Dendritic cell treated with granulocyte-macrophage colony-stimulating factor and Interleukin-4, amounts not matched to agents 40 ng/mL and 50 ng/mL, for 4 days (primary cell): ENCODE measurements at regions not wholly inside any gene's neighbourhood (a gene's known extent, or its start where the extent isn't known, plus 50 kb on each side); places are given as distances from the start of the nearest gene placed in this dataset.

ENCODE experiments used
- H3K27ac Mint-ChIP-seq: one replicate; pipeline ENCODE4 v1.8.0; 2022; ENCODE audit warnings: mild to moderate bottlenecking, mixed read lengths
- H3K27me3 Mint-ChIP-seq: one replicate; pipeline ENCODE4 v1.8.0; 2022; ENCODE audit warnings: mild to moderate bottlenecking, mixed read lengths
- H3K36me3 Mint-ChIP-seq: one replicate; pipeline ENCODE4 v1.8.0; 2022; ENCODE audit warnings: low read depth, mixed read lengths
- H3K4me1 Mint-ChIP-seq: one replicate; pipeline ENCODE4 v1.8.0; 2022; ENCODE audit warnings: low read depth, mixed read lengths
- H3K4me3 Mint-ChIP-seq: one replicate; pipeline ENCODE4 v1.8.0; 2022; ENCODE audit warnings: mild to moderate bottlenecking, moderate library complexity, mixed read lengths
- H3K9me3 Mint-ChIP-seq: one replicate; pipeline ENCODE4 v1.8.0; 2022; ENCODE audit warnings: mixed read lengths
- intact Hi-C: fragments of 100-400 bp; cut with micrococcal nuclease; formaldehyde crosslinking; loops from one replicate; pipeline ENCODE4 v1.15.0; 2022

- no peaks in the 10 kb centered on the region for H3K9me3 Mint-ChIP-seq
- no peaks in the 10 kb centered on the region for H3K27me3 Mint-ChIP-seq
- H3K4me3 Mint-ChIP-seq = no peak overlapping the region
- H3K27ac Mint-ChIP-seq = no peak overlapping the region
- intact Hi-C loops = no loop called here
- H3K36me3 Mint-ChIP-seq = no peaks in the 10 kb centered on the region
- H3K4me1 Mint-ChIP-seq = peaks cover 35% of the 10 kb centered on the region
These were observed 229.2 kb downstream of the PRL start for GRCh38 chr6:22067671-22068070.

- Mint-ChIP-seq H3K4me1 (peaks cover 33% of the 10 kb centered on the region), H3K27ac (no peak overlapping the region), H3K4me3 (no peak overlapping the region), H3K27me3 (no peaks in the 10 kb centered on the region), H3K36me3 (no peaks in the 10 kb centered on the region), H3K9me3 (no peaks in the 10 kb centered on the region)
- intact Hi-C loops = no loop called here
These were observed 228.1 kb downstream of the PRL start for GRCh38 chr6:22068561-22069305.

GRCh38 chr6:22069306-22069800, 227.5 kb downstream of the PRL start:
- Mint-ChIP-seq H3K9me3 (no peaks in the 10 kb centered on the region), H3K4me1 (peaks cover 39% of the 10 kb centered on the region), H3K4me3 (no peak overlapping the region), H3K27me3 (no peaks in the 10 kb centered on the region), H3K27ac (no peak overlapping the region), H3K36me3 (no peaks in the 10 kb centered on the region)
- intact Hi-C loops = no loop called here

- no peak overlapping the region for H3K4me3 Mint-ChIP-seq
- H3K4me1 Mint-ChIP-seq = peaks cover 40% of the 10 kb centered on the region
- no peaks in the 10 kb centered on the region for H3K9me3 Mint-ChIP-seq
- no peak overlapping the region for H3K27ac Mint-ChIP-seq
- intact Hi-C loops = no loop called here
- no peaks in the 10 kb centered on the region for H3K27me3 Mint-ChIP-seq
- no peaks in the 10 kb centered on the region for H3K36me3 Mint-ChIP-seq
These were observed 225.4 kb downstream of the PRL start for GRCh38 chr6:22071270-22072041.

GRCh38 chr6:22072949-22073348, 223.9 kb downstream of the PRL start:
- Mint-ChIP-seq H3K27ac (no peak overlapping the region), H3K36me3 (no peaks in the 10 kb centered on the region), H3K27me3 (no peaks in the 10 kb centered on the region), H3K4me1 (peaks cover 34% of the 10 kb centered on the region), H3K4me3 (no peak overlapping the region), H3K9me3 (no peaks in the 10 kb centered on the region)
- intact Hi-C loops = no loop called here

- Mint-ChIP-seq H3K4me3 (no peak overlapping the region), H3K4me1 (peaks cover 34% of the 10 kb centered on the region), H3K9me3 (no peaks in the 10 kb centered on the region), H3K27me3 (no peaks in the 10 kb centered on the region), H3K36me3 (no peaks in the 10 kb centered on the region), H3K27ac (no peak overlapping the region)
- intact Hi-C loops = no loop called here
These were observed 223.2 kb downstream of the PRL start for GRCh38 chr6:22073516-22074198.

- intact Hi-C loops = no loop called here
- Mint-ChIP-seq H3K9me3 (no peaks in the 10 kb centered on the region), H3K27me3 (no peaks in the 10 kb centered on the region), H3K4me3 (no peak overlapping the region), H3K36me3 (no peaks in the 10 kb centered on the region), H3K4me1 (peaks cover 12% of the 10 kb centered on the region), H3K27ac (no peak overlapping the region)
These were observed 218.5 kb downstream of the PRL start for GRCh38 chr6:22078288-22078687.

- no peaks in the 10 kb centered on the region for H3K9me3 Mint-ChIP-seq
These were observed 217.9 kb downstream of the PRL start for GRCh38 chr6:22078802-22079545.

GRCh38 chr6:22079783-22080182, 217.1 kb downstream of the PRL start:
- Mint-ChIP-seq H3K27me3 (no peaks in the 10 kb centered on the region), H3K36me3 (no peaks in the 10 kb centered on the region), H3K4me3 (no peak overlapping the region), H3K9me3 (no peaks in the 10 kb centered on the region), H3K4me1 (no peaks in the 10 kb centered on the region), H3K27ac (no peak overlapping the region)
- intact Hi-C loops = no loop called here

More at GRCh38 chr6:22078802-22079545, 217.9 kb downstream of the PRL start:
- H3K27me3 Mint-ChIP-seq = no peaks in the 10 kb centered on the region
- no peaks in the 10 kb centered on the region for H3K36me3 Mint-ChIP-seq
- H3K27ac Mint-ChIP-seq = no peak overlapping the region
- H3K4me1 Mint-ChIP-seq = peaks cover 5% of the 10 kb centered on the region
- no peak overlapping the region for H3K4me3 Mint-ChIP-seq
- intact Hi-C loops = no loop called here

- intact Hi-C loops = no loop called here
- Mint-ChIP-seq H3K9me3 (no peaks in the 10 kb centered on the region), H3K36me3 (no peaks in the 10 kb centered on the region), H3K4me3 (no peak overlapping the region), H3K27me3 (no peaks in the 10 kb centered on the region), H3K4me1 (no peaks in the 10 kb centered on the region), H3K27ac (no peak overlapping the region)
These were observed 215.1 kb downstream of the PRL start for GRCh38 chr6:22081709-22082108.

GRCh38 chr6:22082218-22082617, 214.6 kb downstream of the PRL start:
- H3K27me3 Mint-ChIP-seq = no peaks in the 10 kb centered on the region
- H3K4me1 Mint-ChIP-seq = no peaks in the 10 kb centered on the region
- H3K4me3 Mint-ChIP-seq = no peak overlapping the region
- no peak overlapping the region for H3K27ac Mint-ChIP-seq
- H3K36me3 Mint-ChIP-seq = no peaks in the 10 kb centered on the region
- intact Hi-C loops = no loop called here
- H3K9me3 Mint-ChIP-seq = no peaks in the 10 kb centered on the region

GRCh38 chr6:22083119-22083518, 213.7 kb downstream of the PRL start:
- Mint-ChIP-seq H3K4me1 (peaks cover 8% of the 10 kb centered on the region), H3K36me3 (no peaks in the 10 kb centered on the region)
- intact Hi-C loops = no loop called here

GRCh38 chr6:22087960-22088706, 208.7 kb downstream of the PRL start:
- Mint-ChIP-seq H3K27ac (no peak overlapping the region), H3K36me3 (no peaks in the 10 kb centered on the region), H3K4me3 (no peak overlapping the region), H3K9me3 (no peaks in the 10 kb centered on the region), H3K4me1 (peaks cover 11% of the 10 kb centered on the region), H3K27me3 (no peaks in the 10 kb centered on the region)
- intact Hi-C loops = no loop called here

More at GRCh38 chr6:22083119-22083518, 213.7 kb downstream of the PRL start:
- Mint-ChIP-seq H3K27me3 (no peaks in the 10 kb centered on the region), H3K27ac (no peak overlapping the region), H3K4me3 (no peak overlapping the region), H3K9me3 (no peaks in the 10 kb centered on the region)
